ENCODE measurements at regions not wholly inside any gene's neighbourhood (a gene's known extent, or its start where the extent isn't known, plus 50 kb on each side); places are given as distances from the start of the nearest gene placed in this dataset.

GRCh38 chr12:93115198-93115601, 186.1 kb upstream of the EEA1 start:
- TF ChIP-seq CTCF (conservative IDR thresholded peaks at IDR 0.05; ENCODE audit: low read length), result no peak
- no peak for TF ChIP-seq EZH2phosphoT487 (IDR thresholded peaks at IDR 0.05; ENCODE audit: borderline replicate concordance, low read depth, low read length)

Measured in OCI-LY7 (cell line).